Loucy (cell line): ENCODE measurements at regions not wholly inside any gene's neighbourhood (a gene's known extent, or its start where the extent isn't known, plus 50 kb on each side); places are given as distances from the start of the nearest gene placed in this dataset.

Experiments
- H2AFZ ChIP-seq: fragments of 200-600 bp; sonication (generic); 2 replicates; pipeline ENCODE4 v1.6.0; 2016; ENCODE audit warnings: antibody characterized with exemption, mild to moderate bottlenecking, low read length, moderate library complexity
- H3F3A ChIP-seq: fragments of 200-600 bp; 2 replicates; pipeline ENCODE4 v1.6.0; 2016; ENCODE audit warnings: antibody characterized with exemption, low read depth, mild to moderate bottlenecking
- H3K27me3 ChIP-seq: fragments of 200-600 bp; sonication (generic); 2 replicates; pipeline ENCODE4 v1.6.1; 2014; ENCODE audit warnings: low read length, mild to moderate bottlenecking; ENCODE audit not compliant: insufficient read depth, poor library complexity, severe bottlenecking
- H3K36me3 ChIP-seq: fragments of 200-600 bp; sonication (generic); 2 replicates; pipeline ENCODE4 v1.6.1; 2016; ENCODE audit warnings: low read length; ENCODE audit not compliant: insufficient read depth
- H3K4me1 ChIP-seq: fragments of 200-600 bp; sonication (generic); 2 replicates; pipeline ENCODE4 v1.5.1; 2014; ENCODE audit warnings: low read length, mild to moderate bottlenecking; ENCODE audit not compliant: insufficient read depth, poor library complexity, severe bottlenecking
- H3K4me2 ChIP-seq: fragments of 200-600 bp; sonication (generic); 2 replicates; pipeline ENCODE4 v1.6.0; 2014; ENCODE audit warnings: antibody characterized with exemption, low read length, low read depth, mild to moderate bottlenecking; ENCODE audit not compliant: poor library complexity, severe bottlenecking
- H3K4me3 ChIP-seq: fragments of 200-600 bp; sonication (generic); 2 replicates; pipeline ENCODE4 v1.5.1; 2014; ENCODE audit warnings: low read length, mild to moderate bottlenecking, mixed read lengths; ENCODE audit not compliant: poor library complexity, severe bottlenecking
- H3K79me2 ChIP-seq: fragments of 200-600 bp; sonication (generic); 2 replicates; pipeline ENCODE4 v1.6.1; 2014; ENCODE audit warnings: low read length; ENCODE audit not compliant: insufficient read depth
- H3K9ac ChIP-seq: fragments of 200-600 bp; sonication (generic); 2 replicates; pipeline ENCODE4 v1.6.0; 2014; ENCODE audit warnings: mild to moderate bottlenecking, low read depth, low read length, moderate library complexity; ENCODE audit not compliant: poor library complexity, severe bottlenecking
- H3K9me2 ChIP-seq: fragments of 200-600 bp; sonication (generic); replicated peaks from 2 replicates; pipeline ENCODE4 v1.6.1; 2016; ENCODE audit warnings: low read depth, low read length, mixed read lengths
- H3K9me3 ChIP-seq: fragments of 200-600 bp; sonication (generic); 2 replicates; pipeline ENCODE4 v1.6.1; 2014; ENCODE audit warnings: mild to moderate bottlenecking, antibody characterized with exemption, low read length, low read depth; ENCODE audit not compliant: insufficient read depth
- H4K20me1 ChIP-seq: fragments of 200-600 bp; sonication (generic); 2 replicates; pipeline ENCODE4 v1.6.0; 2014; ENCODE audit warnings: antibody characterized with exemption, low read length, mild to moderate bottlenecking; ENCODE audit not compliant: insufficient read depth, poor library complexity, severe bottlenecking
- EZH2phosphoT487 ChIP-seq: fragments of 200-600 bp; IDR thresholded peaks from 2 replicates; pipeline ENCODE4 v1.6.1; 2018; ENCODE audit warnings: antibody characterized with exemption, mild to moderate bottlenecking, moderate library complexity, borderline replicate concordance
- TF ChIP-seq, protein P1 (sequence below): fragments of 200-600 bp; sonication (generic); conservative IDR thresholded peaks from 2 replicates; pipeline ENCODE4 v1.5.1; 2014; ENCODE audit warnings: mild to moderate bottlenecking, antibody characterized with exemption, low read length

- Histone ChIP-seq H3K4me2 (no peak overlapping the region), H3K27me3 (no peaks in the 10 kb centered on the region), H3K4me3 (no peak overlapping the region)
Measured at GRCh38 chr11:19352771-19353160, 112.0 kb upstream of the E2F8 start.

GRCh38 chr11:19352072-19352770, 111.5 kb upstream of the E2F8 start:
- no peaks in the 10 kb centered on the region for H3K27me3 ChIP-seq
- TF ChIP-seq EZH2phosphoT487, result no peak
- TF ChIP-seq, protein P1, sequence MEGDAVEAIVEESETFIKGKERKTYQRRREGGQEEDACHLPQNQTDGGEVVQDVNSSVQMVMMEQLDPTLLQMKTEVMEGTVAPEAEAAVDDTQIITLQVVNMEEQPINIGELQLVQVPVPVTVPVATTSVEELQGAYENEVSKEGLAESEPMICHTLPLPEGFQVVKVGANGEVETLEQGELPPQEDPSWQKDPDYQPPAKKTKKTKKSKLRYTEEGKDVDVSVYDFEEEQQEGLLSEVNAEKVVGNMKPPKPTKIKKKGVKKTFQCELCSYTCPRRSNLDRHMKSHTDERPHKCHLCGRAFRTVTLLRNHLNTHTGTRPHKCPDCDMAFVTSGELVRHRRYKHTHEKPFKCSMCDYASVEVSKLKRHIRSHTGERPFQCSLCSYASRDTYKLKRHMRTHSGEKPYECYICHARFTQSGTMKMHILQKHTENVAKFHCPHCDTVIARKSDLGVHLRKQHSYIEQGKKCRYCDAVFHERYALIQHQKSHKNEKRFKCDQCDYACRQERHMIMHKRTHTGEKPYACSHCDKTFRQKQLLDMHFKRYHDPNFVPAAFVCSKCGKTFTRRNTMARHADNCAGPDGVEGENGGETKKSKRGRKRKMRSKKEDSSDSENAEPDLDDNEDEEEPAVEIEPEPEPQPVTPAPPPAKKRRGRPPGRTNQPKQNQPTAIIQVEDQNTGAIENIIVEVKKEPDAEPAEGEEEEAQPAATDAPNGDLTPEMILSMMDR, result no peak
- no peak overlapping the region for H3K4me3 ChIP-seq
- H4K20me1 ChIP-seq, result no peaks in the 10 kb centered on the region
- no peak overlapping the region for H3K9ac ChIP-seq
- H3K9me2 ChIP-seq, result no peaks in the 10 kb centered on the region
- H3K4me2 ChIP-seq, result no peak overlapping the region
- no peaks in the 10 kb centered on the region for H3K36me3 ChIP-seq
- H3K9me3 ChIP-seq, result no peaks in the 10 kb centered on the region
- no peak overlapping the region for H2AFZ ChIP-seq
- no peaks in the 10 kb centered on the region for H3F3A ChIP-seq
- H3K79me2 ChIP-seq, result no peaks in the 10 kb centered on the region
- H3K4me1 ChIP-seq, result no peaks in the 10 kb centered on the region

More at GRCh38 chr11:19352771-19353160, 112.0 kb upstream of the E2F8 start:
- Histone ChIP-seq H3F3A (no peaks in the 10 kb centered on the region), H3K9ac (no peak overlapping the region), H3K79me2 (no peaks in the 10 kb centered on the region), H3K9me3 (no peaks in the 10 kb centered on the region), H4K20me1 (no peaks in the 10 kb centered on the region), H3K9me2 (no peaks in the 10 kb centered on the region), H3K36me3 (no peaks in the 10 kb centered on the region), H2AFZ (no peak overlapping the region), H3K4me1 (no peaks in the 10 kb centered on the region)
- TF ChIP-seq, protein P1, result no peak
- no peak for TF ChIP-seq EZH2phosphoT487

GRCh38 chr11:19351426-19351825, 110.7 kb upstream of the E2F8 start:
- no peaks in the 10 kb centered on the region for H3K79me2 ChIP-seq

More at GRCh38 chr11:19351426-19351825, 110.7 kb upstream of the E2F8 start:
- no peaks in the 10 kb centered on the region for H3K4me1 ChIP-seq
- H3K9me2 ChIP-seq, result no peaks in the 10 kb centered on the region
- TF ChIP-seq, protein P1, result no peak
- no peak for TF ChIP-seq EZH2phosphoT487
- no peak overlapping the region for H3K4me2 ChIP-seq
- H2AFZ ChIP-seq, result no peak overlapping the region
- H3K36me3 ChIP-seq, result no peaks in the 10 kb centered on the region
- no peaks in the 10 kb centered on the region for H4K20me1 ChIP-seq
- H3F3A ChIP-seq, result no peaks in the 10 kb centered on the region
- no peak overlapping the region for H3K4me3 ChIP-seq
- H3K27me3 ChIP-seq, result no peaks in the 10 kb centered on the region
- no peaks in the 10 kb centered on the region for H3K9me3 ChIP-seq
- H3K9ac ChIP-seq, result no peak overlapping the region
